HCT116 (cell line): ENCODE measurements at regions not wholly inside any gene's neighbourhood (a gene's known extent, or its start where the extent isn't known, plus 50 kb on each side); places are given as distances from the start of the nearest gene placed in this dataset.

Experiments used
- ATAC-seq: fragments of 200-7000 bp; cut with Tn5 transposase; 2 replicates; pipeline ENCODE4 v1.9.1; 2020; ENCODE audit warnings: mild to moderate bottlenecking, moderate library complexity
- BruUV-seq: library from RNA; stranded (reverse); fragments of 400-500 nt; replicated peaks from 2 replicates; lab custom pipeline; 2021; lab: Mats Ljungman, UMichigan
- CTCF ChIA-PET: fragments of 300-600 bp; sonication (Branson Sonifier 250); formaldehyde crosslinking; loops from one replicate; lab custom pipeline; 2021; ENCODE audit warnings: antibody characterized with exemption; lab: Charles Lee
- POLR2A ChIA-PET: fragments of 300-600, 350-600 bp; sonication (Branson Sonifier 250); formaldehyde crosslinking; loops from one replicate; lab custom pipeline; 2021; ENCODE audit warnings: antibody characterized with exemption; lab: Charles Lee
- RAD21 ChIA-PET, 2 experiments: fragments of 300-600 bp; sonication (Branson Sonifier 250); formaldehyde crosslinking; loops; one replicate each; lab custom pipeline; 2023; ENCODE audit warnings: low total read pairs in 2 of 2; ENCODE audit not compliant: uncharacterized antibody in 2 of 2, unreplicated experiment in 2 of 2, low non-redundant PET in 1 of 2; lab: Charles Lee
- DNase-seq: peaks from one replicate; pipeline ENCODE4 v3.0.0-alpha.2; 2010; ENCODE audit warnings: low read depth, low spot score
- H2AFZ ChIP-seq: fragments of 200-600 bp; shearing (Covaris generic), sonication (generic); 2 replicates; pipeline ENCODE4 v1.6.1; 2017; ENCODE audit warnings: low read depth, mixed run types, mixed read lengths, antibody characterized with exemption, low read length; ENCODE audit not compliant: poor library complexity, severe bottlenecking
- H3K27ac ChIP-seq: 2 replicates; pipeline ENCODE4 v1.5.1; 2012; ENCODE audit warnings: low read depth, low read length
- H3K27me3 ChIP-seq: fragments of 200-600 bp; sonication (generic); 2 replicates; pipeline ENCODE4 v1.6.1; 2016; ENCODE audit warnings: mixed run types, low read length, mixed read lengths; ENCODE audit not compliant: insufficient read depth
- H3K36me3 ChIP-seq, 2 experiments: fragments of 200-500 bp in 1 of 2; fragments of 200-600 bp in 1 of 2; sonication (Bioruptor generic) in 1 of 2; sonication (generic) in 1 of 2; 2 replicates each; pipeline versions ENCODE4 v1.5.1 to v1.6.1; 2014 to 2016; ENCODE audit warnings: low read length in 2 of 2, inconsistent platforms in 1 of 2, mixed read lengths in 1 of 2, mixed run types in 1 of 2; ENCODE audit not compliant: insufficient read depth in 2 of 2, control insufficient read depth in 1 of 2
- H3K4me1 ChIP-seq, 2 experiments: fragments of 200-600 bp in 1 of 2; sonication (generic) in 1 of 2; 2 replicates each; pipeline versions ENCODE4 v1.5.1 to v1.6.1; 2012 to 2017; ENCODE audit warnings: low read length in 2 of 2, inconsistent platforms in 1 of 2, mild to moderate bottlenecking in 1 of 2, mixed read lengths in 1 of 2, mixed run types in 1 of 2, moderate library complexity in 1 of 2; ENCODE audit not compliant: insufficient read depth in 2 of 2, control insufficient read depth in 1 of 2
- H3K4me2 ChIP-seq: fragments of 200-600 bp; sonication (generic); 2 replicates; pipeline ENCODE4 v1.6.1; 2017; ENCODE audit warnings: mixed run types, low read length, mixed read lengths
- H3K4me3 ChIP-seq, 2 experiments: fragments of 200-600 bp in 1 of 2; sonication (generic) in 1 of 2; replicated peaks in 1 of 2; 2 replicates each; pipeline ENCODE4 v1.5.1; 2011 to 2016; ENCODE audit warnings: low read length in 2 of 2, control low read depth in 1 of 2, low read depth in 1 of 2, mild to moderate bottlenecking in 1 of 2, mixed read lengths in 1 of 2, mixed run types in 1 of 2
- H3K79me2 ChIP-seq: fragments of 200-600 bp; sonication (generic); 2 replicates; pipeline ENCODE4 v1.6.1; 2017; ENCODE audit warnings: mild to moderate bottlenecking, mixed run types, low read length, moderate library complexity, mixed read lengths; ENCODE audit not compliant: insufficient read depth
- H3K9ac ChIP-seq: fragments of 200-600 bp; sonication (generic); 2 replicates; pipeline ENCODE4 v1.6.1; 2016; ENCODE audit warnings: low read length, mixed read lengths
- H3K9me2 ChIP-seq: fragments of 200-600 bp; sonication (generic), shearing (Covaris generic); 2 replicates; pipeline ENCODE4 v1.6.1; 2017; ENCODE audit warnings: mixed run types, mild to moderate bottlenecking, moderate library complexity; ENCODE audit not compliant: insufficient read depth
- H3K9me3 ChIP-seq, 2 experiments: fragments of 200-500 bp in 1 of 2; fragments of 200-600 bp in 1 of 2; sonication (Bioruptor generic) in 1 of 2; sonication (generic) in 1 of 2; 2 replicates each; pipeline ENCODE4 v1.6.1; 2014 to 2017; ENCODE audit warnings: low read length in 2 of 2, mixed read lengths in 2 of 2, inconsistent platforms in 1 of 2, low read depth in 1 of 2, mild to moderate bottlenecking in 1 of 2, mixed run types in 1 of 2, moderate library complexity in 1 of 2; ENCODE audit not compliant: control insufficient read depth in 1 of 2, insufficient read depth in 1 of 2
- H4K20me1 ChIP-seq: fragments of 200-600 bp; sonication (generic), shearing (Covaris generic); 2 replicates; pipeline ENCODE4 v1.6.1; 2017; ENCODE audit warnings: mixed run types, mild to moderate bottlenecking, moderate library complexity; ENCODE audit not compliant: insufficient read depth
- ATF3 ChIP-seq: IDR thresholded peaks from 2 replicates; pipeline ENCODE4 v1.6.1; 2012
- CEBPB ChIP-seq: IDR thresholded peaks from 2 replicates; pipeline ENCODE4 v1.6.1; 2012; ENCODE audit warnings: low read depth
- EGR1 ChIP-seq: IDR thresholded peaks from 2 replicates; pipeline ENCODE4 v1.6.1; 2012; ENCODE audit warnings: low read depth
- ELF1 ChIP-seq: IDR thresholded peaks from 2 replicates; pipeline ENCODE4 v1.6.1; 2012; ENCODE audit warnings: low read depth, borderline replicate concordance
- EZH2 ChIP-seq: fragments of 200-600 bp; sonication (generic); IDR thresholded peaks from 2 replicates; pipeline ENCODE4 v1.6.1; 2017; ENCODE audit warnings: antibody characterized with exemption, mixed run types
- JUND ChIP-seq: IDR thresholded peaks from 2 replicates; pipeline ENCODE4 v1.6.1; 2012
- MAX ChIP-seq: IDR thresholded peaks from 2 replicates; pipeline ENCODE4 v1.6.1; 2012
- POLR2A ChIP-seq: IDR thresholded peaks from 2 replicates; pipeline ENCODE4 v1.7.0; 2011; ENCODE audit warnings: borderline replicate concordance; ENCODE audit not compliant: insufficient read depth, insufficient read length; ENCODE audit errors: extremely low read depth
- POLR2AphosphoS5 ChIP-seq: IDR thresholded peaks from 2 replicates; pipeline ENCODE4 v1.6.1; 2011; ENCODE audit warnings: mild to moderate bottlenecking, low read depth, low read length, moderate library complexity
- RAD21 ChIP-seq: IDR thresholded peaks from 2 replicates; pipeline ENCODE4 v1.6.1; 2012; ENCODE audit warnings: low read depth, mild to moderate bottlenecking
- REST ChIP-seq: IDR thresholded peaks from 2 replicates; pipeline ENCODE4 v1.6.1; 2012; ENCODE audit warnings: low read depth
- SIN3A ChIP-seq: IDR thresholded peaks from 2 replicates; pipeline ENCODE4 v1.6.1; 2012; ENCODE audit warnings: low read depth
- ZBTB33 ChIP-seq: IDR thresholded peaks from 2 replicates; pipeline ENCODE4 v1.6.1; 2011; ENCODE audit warnings: mild to moderate bottlenecking, low read length, moderate library complexity; ENCODE audit not compliant: insufficient replicate concordance; ENCODE audit errors: extremely low read depth
- ZNF274 ChIP-seq: fragments of 200-500 bp; sonication (Bioruptor generic); IDR thresholded peaks from 2 replicates; pipeline ENCODE4 v1.6.1; 2014; ENCODE audit warnings: mild to moderate bottlenecking, low read depth, low read length, inconsistent platforms
- intact Hi-C: fragments of 100-400 bp; cut with micrococcal nuclease; formaldehyde crosslinking; loops from 2 replicates; pipeline ENCODE4 v1.10.0; 2022

- Histone ChIP-seq H3K9me2 (no peaks in the 10 kb centered on the region), H3K4me3 (no peak overlapping the region), H3K27me3 (no peaks in the 10 kb centered on the region), H4K20me1 (no peaks in the 10 kb centered on the region), H2AFZ (no peak overlapping the region), H3K9me3 (no peaks in the 10 kb centered on the region), H3K27ac (no peak overlapping the region), H3K4me2 (0 out of 2 replicates have a peak overlapping the region, but pooled peaks have one; percentile 6), H3K79me2 (no peaks in the 10 kb centered on the region), H3K4me1 (peaks cover 0 to 11% of the 10 kb centered on the region in 2 experiments; a peak in 1 of 4 replicates), H3K9ac (no peak overlapping the region), H3K36me3 (no peaks in the 10 kb centered on the region)
- intact Hi-C loops, result no loop called here
- ChIA-PET CTCF (no interaction called here), RAD21 (no interaction called here), POLR2A (no interaction called here)
- ATAC-seq, result no peak
- TF ChIP-seq ELF1 (no peak), EZH2 (no peak), JUND (no peak), SIN3A (no peak)
- no TSS peak for BruUV-seq
- DNase-seq, result no peak
Observed at GRCh38 chr10:4067531-4067930, 282.5 kb upstream of the KLF6 start.

- BruUV-seq, result no TSS peak
- H3K27me3 ChIP-seq, result no peaks in the 10 kb centered on the region
- CTCF ChIA-PET, result no interaction called here
- H3K79me2 ChIP-seq, result no peaks in the 10 kb centered on the region
- RAD21 ChIA-PET, result no interaction called here
- peaks cover 0 to 11% of the 10 kb centered on the region in 2 experiments; a peak in 1 of 4 replicates for H3K4me1 ChIP-seq
- intact Hi-C loops, result no loop called here
- H3K9me3 ChIP-seq, result no peaks in the 10 kb centered on the region
- no peak overlapping the region for H3K4me3 ChIP-seq
- TF ChIP-seq REST (no peak), EZH2 (no peak), ATF3 (no peak), ZBTB33 (no peak), RAD21 (no peak), POLR2A (no peak), ZNF274 (no peak), JUND (no peak), MAX (no peak), CEBPB (no peak), EGR1 (no peak), POLR2AphosphoS5 (no peak), ELF1 (no peak)
- H2AFZ ChIP-seq, result no peak overlapping the region
- H3K36me3 ChIP-seq, result no peaks in the 10 kb centered on the region
- H3K9ac ChIP-seq, result no peak overlapping the region
- no peaks in the 10 kb centered on the region for H3K9me2 ChIP-seq
- DNase-seq, result no peak
- no peak overlapping the region for H3K27ac ChIP-seq
- POLR2A ChIA-PET, result no interaction called here
- no peak overlapping the region for H3K4me2 ChIP-seq
- no peak for ATAC-seq
- no peaks in the 10 kb centered on the region for H4K20me1 ChIP-seq
Observed at GRCh38 chr10:4066581-4067390, 281.8 kb upstream of the KLF6 start.
